Astrocyte (in vitro differentiated cells and primary cell): ENCODE measurements at regions not wholly inside any gene's neighbourhood (a gene's known extent, or its start where the extent isn't known, plus 50 kb on each side); places are given as distances from the start of the nearest gene placed in this dataset.

Experiments
- CTCF ChIP-seq: IDR thresholded peaks from 2 replicates; pipeline ENCODE4 v1.5.1; 2011; ENCODE audit warnings: low read depth, mild to moderate bottlenecking, inconsistent platforms, low read length, moderate library complexity; ENCODE audit not compliant: insufficient read depth
- EZH2 ChIP-seq: IDR thresholded peaks from 2 replicates; pipeline ENCODE4 v1.6.1; 2012; ENCODE audit warnings: mild to moderate bottlenecking, low read length, inconsistent platforms; ENCODE audit not compliant: insufficient read depth

- TF ChIP-seq CTCF (no peak), EZH2 (no peak)
Measured at GRCh38 chr1:195574511-195574910, 1033.7 kb downstream of the KCNT2 start.
